ENCODE measurements at regions not wholly inside any gene's neighbourhood (a gene's known extent, or its start where the extent isn't known, plus 50 kb on each side); places are given as distances from the start of the nearest gene placed in this dataset.

DNA sequence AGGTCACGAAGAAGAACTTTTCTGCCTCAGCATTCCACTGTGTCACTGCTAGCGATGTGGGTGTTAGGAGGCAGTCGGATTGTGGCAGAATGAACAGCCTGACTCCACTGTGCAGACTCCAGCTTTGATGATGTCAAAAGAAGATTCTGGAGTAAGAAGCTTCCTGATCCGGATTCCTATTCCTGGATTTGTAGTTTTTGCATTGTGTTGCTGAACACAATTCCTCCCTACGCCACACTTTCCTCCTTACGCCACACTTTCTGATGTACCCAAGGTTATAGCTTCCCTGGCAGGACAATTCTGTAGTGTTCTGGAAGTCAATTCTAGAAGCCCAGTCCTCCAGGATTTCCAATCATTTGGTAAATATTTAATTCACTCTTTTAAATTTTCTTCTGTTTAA, 665.2 kb upstream of the ADGRL2 start:
- TF ChIP-seq, protein P1, sequence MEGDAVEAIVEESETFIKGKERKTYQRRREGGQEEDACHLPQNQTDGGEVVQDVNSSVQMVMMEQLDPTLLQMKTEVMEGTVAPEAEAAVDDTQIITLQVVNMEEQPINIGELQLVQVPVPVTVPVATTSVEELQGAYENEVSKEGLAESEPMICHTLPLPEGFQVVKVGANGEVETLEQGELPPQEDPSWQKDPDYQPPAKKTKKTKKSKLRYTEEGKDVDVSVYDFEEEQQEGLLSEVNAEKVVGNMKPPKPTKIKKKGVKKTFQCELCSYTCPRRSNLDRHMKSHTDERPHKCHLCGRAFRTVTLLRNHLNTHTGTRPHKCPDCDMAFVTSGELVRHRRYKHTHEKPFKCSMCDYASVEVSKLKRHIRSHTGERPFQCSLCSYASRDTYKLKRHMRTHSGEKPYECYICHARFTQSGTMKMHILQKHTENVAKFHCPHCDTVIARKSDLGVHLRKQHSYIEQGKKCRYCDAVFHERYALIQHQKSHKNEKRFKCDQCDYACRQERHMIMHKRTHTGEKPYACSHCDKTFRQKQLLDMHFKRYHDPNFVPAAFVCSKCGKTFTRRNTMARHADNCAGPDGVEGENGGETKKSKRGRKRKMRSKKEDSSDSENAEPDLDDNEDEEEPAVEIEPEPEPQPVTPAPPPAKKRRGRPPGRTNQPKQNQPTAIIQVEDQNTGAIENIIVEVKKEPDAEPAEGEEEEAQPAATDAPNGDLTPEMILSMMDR (IDR thresholded peaks at IDR 0.05; ENCODE audit: insufficient read depth, low read length, poor library complexity, severe bottlenecking), result no peak
- TF ChIP-seq EZH2phosphoT487 (conservative IDR thresholded peaks at IDR 0.05; ENCODE audit: low read length), result no peak

Data from SU-DHL-6 (cell line).